ENCODE measurements at regions not wholly inside any gene's neighbourhood (a gene's known extent, or its start where the extent isn't known, plus 50 kb on each side); places are given as distances from the start of the nearest gene placed in this dataset.

DNA sequence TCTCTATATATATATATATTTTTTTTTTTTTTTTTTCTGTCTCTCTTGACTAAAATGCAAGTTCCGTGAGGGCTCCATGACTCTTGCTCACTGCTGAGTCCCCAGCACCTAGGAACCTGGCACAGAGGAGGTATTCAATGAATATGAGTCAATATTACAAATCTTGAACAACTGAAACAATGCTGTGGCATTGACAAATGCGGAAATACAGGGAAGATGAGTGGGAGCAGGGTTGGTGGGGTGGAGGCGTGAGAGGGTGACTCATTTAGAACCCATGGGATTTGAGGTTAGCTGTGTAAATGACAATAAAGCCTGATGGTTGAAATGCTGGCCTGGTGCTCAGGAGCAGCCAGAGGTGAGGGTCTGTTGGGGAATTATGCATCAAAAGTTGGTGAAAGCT, 121.7 kb upstream of the FUT8 start:
- no peak for TF ChIP-seq POLR2A (IDR thresholded peaks at IDR 0.05)
- TF ChIP-seq, protein P1, sequence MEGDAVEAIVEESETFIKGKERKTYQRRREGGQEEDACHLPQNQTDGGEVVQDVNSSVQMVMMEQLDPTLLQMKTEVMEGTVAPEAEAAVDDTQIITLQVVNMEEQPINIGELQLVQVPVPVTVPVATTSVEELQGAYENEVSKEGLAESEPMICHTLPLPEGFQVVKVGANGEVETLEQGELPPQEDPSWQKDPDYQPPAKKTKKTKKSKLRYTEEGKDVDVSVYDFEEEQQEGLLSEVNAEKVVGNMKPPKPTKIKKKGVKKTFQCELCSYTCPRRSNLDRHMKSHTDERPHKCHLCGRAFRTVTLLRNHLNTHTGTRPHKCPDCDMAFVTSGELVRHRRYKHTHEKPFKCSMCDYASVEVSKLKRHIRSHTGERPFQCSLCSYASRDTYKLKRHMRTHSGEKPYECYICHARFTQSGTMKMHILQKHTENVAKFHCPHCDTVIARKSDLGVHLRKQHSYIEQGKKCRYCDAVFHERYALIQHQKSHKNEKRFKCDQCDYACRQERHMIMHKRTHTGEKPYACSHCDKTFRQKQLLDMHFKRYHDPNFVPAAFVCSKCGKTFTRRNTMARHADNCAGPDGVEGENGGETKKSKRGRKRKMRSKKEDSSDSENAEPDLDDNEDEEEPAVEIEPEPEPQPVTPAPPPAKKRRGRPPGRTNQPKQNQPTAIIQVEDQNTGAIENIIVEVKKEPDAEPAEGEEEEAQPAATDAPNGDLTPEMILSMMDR (IDR thresholded peaks at IDR 0.05), result no peak

DNA sequence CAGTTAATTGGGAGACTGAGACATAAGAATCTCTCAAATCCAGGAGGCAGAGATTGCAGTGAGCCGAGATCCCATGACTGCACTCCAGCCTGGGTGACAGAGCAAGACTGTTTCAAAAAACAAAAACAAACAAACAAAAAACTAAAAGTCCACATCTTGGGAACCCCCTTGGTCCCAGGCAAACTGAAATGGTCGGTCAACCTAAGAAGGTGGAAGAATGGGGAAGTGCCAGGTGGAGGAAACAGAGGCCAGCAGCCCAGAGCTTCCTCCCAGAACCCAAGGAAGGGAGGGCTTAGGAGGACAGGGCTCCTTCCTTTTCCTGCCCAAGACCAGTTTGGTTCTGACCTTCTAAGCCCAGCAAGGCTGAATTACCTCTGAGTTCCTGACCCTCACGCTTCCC, 121.0 kb upstream of the FUT8 start:
- 73 to 91% methylated on average over 3 of the region's 3 CpGs for WGBS, 2 donors

More for the DNA sequence above, 121.7 kb upstream of the FUT8 start:
- WGBS, 2 donors, result 82 to 89% methylated on average over 3 of the region's 3 CpGs
- H3K4me3 ChIP-seq (ENCODE audit: low read depth, poor library complexity, severe bottlenecking), result no peak overlapping the region
- DNase-seq (ENCODE audit: low spot score in 2 of 2), result no peak
- intact Hi-C loops (cut with DNase I; ENCODE audit: low total_unique reads), result no loop called here

DNA sequence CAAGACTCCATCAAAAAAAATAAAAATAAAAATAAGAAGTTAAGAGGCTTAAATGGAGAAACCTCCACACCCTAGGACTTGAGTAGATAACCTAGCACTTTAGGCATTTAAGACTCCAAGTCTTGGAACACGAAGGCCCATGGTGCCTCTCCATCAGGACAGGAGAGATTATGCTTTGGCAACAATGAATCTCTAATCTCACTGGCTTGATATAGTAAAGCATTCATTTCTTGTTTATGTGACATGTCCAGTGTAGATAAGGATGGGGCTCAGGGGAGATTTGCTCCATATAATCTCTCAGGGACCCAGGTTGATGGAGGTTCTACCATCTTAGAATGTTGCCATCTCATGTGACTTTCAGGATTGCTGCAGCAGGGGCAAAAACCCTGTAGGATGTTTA, 117.7 kb upstream of the FUT8 start:
- TF ChIP-seq, protein P1 (IDR thresholded peaks at IDR 0.05), result no peak
- no peak for TF ChIP-seq POLR2A (IDR thresholded peaks at IDR 0.05)
- DNase-seq (ENCODE audit: low spot score in 2 of 2), result no peak
- intact Hi-C loops (cut with DNase I; ENCODE audit: low total_unique reads), result no loop called here
- 88 to 90% methylated on average over 1 of the region's 1 CpG for WGBS, 2 donors
- no peak overlapping the region for H3K4me3 ChIP-seq (ENCODE audit: low read depth, poor library complexity, severe bottlenecking)

More for the DNA sequence above, 121.0 kb upstream of the FUT8 start:
- H3K4me3 ChIP-seq (ENCODE audit: low read depth, poor library complexity, severe bottlenecking), result no peak overlapping the region
- no peak for DNase-seq (ENCODE audit: low spot score in 2 of 2)
- TF ChIP-seq, protein P1 (IDR thresholded peaks at IDR 0.05), result no peak
- no peak for TF ChIP-seq POLR2A (IDR thresholded peaks at IDR 0.05)
- intact Hi-C loops (cut with DNase I; ENCODE audit: low total_unique reads), result no loop called here

DNA sequence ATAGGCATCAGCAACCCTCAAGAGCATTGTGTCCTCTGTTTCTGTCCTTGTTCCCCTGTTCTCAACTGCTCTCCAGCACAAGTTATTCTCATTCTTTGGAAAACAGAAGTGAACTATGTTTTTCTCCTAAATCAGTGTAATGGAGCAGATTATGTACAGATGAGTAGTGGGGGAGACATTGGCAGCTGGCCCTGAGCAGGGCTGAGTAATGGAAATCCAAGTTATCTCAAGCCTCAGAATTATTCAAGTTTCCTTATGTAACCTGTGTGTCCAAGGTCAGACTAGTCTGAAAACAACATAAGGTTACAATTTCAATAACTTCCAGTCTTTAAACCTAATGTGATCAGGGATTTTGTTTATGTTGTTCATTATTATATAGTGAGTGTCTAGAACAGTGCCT, 116.1 kb upstream of the FUT8 start:
- DNase-seq (ENCODE audit: low spot score in 2 of 2), result no peak
- no peak overlapping the region for H3K4me3 ChIP-seq (ENCODE audit: low read depth, poor library complexity, severe bottlenecking)
- TF ChIP-seq, protein P1 (IDR thresholded peaks at IDR 0.05), result no peak
- no peak for TF ChIP-seq POLR2A (IDR thresholded peaks at IDR 0.05)
- intact Hi-C loops (cut with DNase I; ENCODE audit: low total_unique reads), result no loop called here

DNA sequence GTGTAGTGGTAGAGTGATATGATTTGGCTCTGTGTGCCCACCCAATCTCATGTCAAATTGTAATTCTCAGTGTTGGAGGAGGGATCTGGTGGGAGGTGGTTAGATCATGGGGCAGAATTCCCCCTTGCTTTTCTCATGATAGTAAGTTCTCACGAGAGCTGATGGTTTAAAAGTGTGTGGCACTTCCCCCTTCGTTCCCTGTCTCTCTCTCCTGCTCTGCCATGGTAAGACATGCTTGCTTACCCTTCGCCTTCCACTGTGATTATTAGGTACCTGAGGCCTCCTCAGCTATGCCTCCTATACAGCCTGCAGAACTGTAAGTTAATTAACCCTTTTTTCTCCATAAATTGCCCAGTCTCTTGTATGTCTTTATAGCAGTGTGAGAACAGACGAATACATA, 115.7 kb upstream of the FUT8 start:
- WGBS, 2 donors, result 87 to 95% methylated on average over 4 of the region's 4 CpGs
- no peak overlapping the region for H3K4me3 ChIP-seq (ENCODE audit: low read depth, poor library complexity, severe bottlenecking)
- TF ChIP-seq, protein P1 (IDR thresholded peaks at IDR 0.05), result no peak
- no peak for DNase-seq (ENCODE audit: low spot score in 2 of 2)
- intact Hi-C loops (cut with DNase I; ENCODE audit: low total_unique reads), result no loop called here

GRCh38 chr14:65297744-65298143, 114.8 kb upstream of the FUT8 start:
- intact Hi-C loops (cut with DNase I; ENCODE audit: low total_unique reads), result no loop called here
- H3K4me3 ChIP-seq (ENCODE audit: low read depth, poor library complexity, severe bottlenecking), result no peak overlapping the region
- 92 to 93% methylated on average over 5 of the region's 5 CpGs for WGBS, 2 donors
- TF ChIP-seq, protein P1 (IDR thresholded peaks at IDR 0.05), result no peak
- no peak for TF ChIP-seq POLR2A (IDR thresholded peaks at IDR 0.05)
- no peak for DNase-seq (ENCODE audit: low spot score in 2 of 2)
